T-helper 1 cell treated with Interleukin-12 subunit alpha and Interleukin-12 subunit beta and Interleukin-4 antibody, amounts not matched to agents 30 μg/mL and 1 μg/mL, for 36 hours (primary cell): ENCODE measurements at regions not wholly inside any gene's neighbourhood (a gene's known extent, or its start where the extent isn't known, plus 50 kb on each side); places are given as distances from the start of the nearest gene placed in this dataset.

Source experiments
- H3K27ac Mint-ChIP-seq: one replicate; pipeline ENCODE4 v1.8.0; 2021; ENCODE audit warnings: mild to moderate bottlenecking, mixed read lengths
- H3K27me3 Mint-ChIP-seq: one replicate; pipeline ENCODE4 v1.8.0; 2021; ENCODE audit warnings: low read depth, mixed read lengths
- H3K36me3 Mint-ChIP-seq: one replicate; pipeline ENCODE4 v1.8.0; 2021; ENCODE audit warnings: low read depth, mixed read lengths
- H3K4me1 Mint-ChIP-seq: one replicate; pipeline ENCODE4 v1.8.0; 2021; ENCODE audit warnings: low read depth, mixed read lengths
- H3K4me3 Mint-ChIP-seq: one replicate; pipeline ENCODE4 v1.8.0; 2021; ENCODE audit warnings: mild to moderate bottlenecking, moderate library complexity, mixed read lengths
- H3K9me3 Mint-ChIP-seq: one replicate; pipeline ENCODE4 v1.8.0; 2021; ENCODE audit warnings: mixed read lengths

DNA sequence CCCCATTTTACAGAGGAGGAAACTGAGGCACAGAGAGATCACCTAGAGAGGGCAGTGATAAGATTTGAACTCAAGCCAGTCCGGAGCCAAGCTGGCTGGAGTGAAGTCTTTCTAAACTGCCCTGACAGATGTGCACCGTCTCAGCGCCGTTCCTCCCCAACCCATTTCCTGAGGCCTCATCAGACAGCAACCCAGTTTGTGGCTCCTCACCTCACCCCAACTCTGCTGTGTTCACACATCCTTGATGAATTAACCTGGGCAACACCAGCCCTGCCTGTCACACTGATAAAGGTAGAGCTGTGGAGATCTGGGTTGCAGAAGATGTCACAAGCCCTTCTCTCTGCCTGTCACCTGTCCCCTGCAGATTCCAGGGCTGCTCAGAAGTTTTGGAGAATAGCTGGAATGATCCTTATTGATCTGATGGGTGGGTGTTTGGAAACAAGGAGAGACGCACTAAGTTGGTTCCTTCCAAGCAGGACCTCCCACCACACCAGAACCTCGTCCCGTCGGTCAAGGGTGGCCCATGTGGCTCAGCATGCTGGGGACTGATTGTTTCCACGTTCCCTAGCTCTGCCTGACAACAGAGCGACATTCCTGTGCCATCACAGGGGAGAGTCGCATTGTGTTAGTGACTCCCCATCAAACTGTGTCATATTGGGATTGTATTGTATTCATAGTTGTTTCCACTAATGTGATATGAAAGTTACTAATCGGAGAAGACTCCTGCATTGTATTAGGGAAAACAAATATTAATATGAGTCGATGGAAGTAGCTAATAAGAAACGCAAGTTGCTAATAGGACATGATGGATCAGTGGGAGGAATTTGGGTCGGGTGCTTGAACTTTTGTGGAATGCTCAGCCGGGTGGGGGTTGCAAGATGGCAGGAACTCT is 200.6 kb downstream of the PHETA1 start:
- H3K4me1 Mint-ChIP-seq = no peaks in the 10 kb centered on the region
- H3K36me3 Mint-ChIP-seq = no peaks in the 10 kb centered on the region
- H3K9me3 Mint-ChIP-seq = no peaks in the 10 kb centered on the region
- peaks cover 4% of the 10 kb centered on the region for H3K27me3 Mint-ChIP-seq
- no peak overlapping the region for H3K4me3 Mint-ChIP-seq
- H3K27ac Mint-ChIP-seq = no peak overlapping the region

DNA sequence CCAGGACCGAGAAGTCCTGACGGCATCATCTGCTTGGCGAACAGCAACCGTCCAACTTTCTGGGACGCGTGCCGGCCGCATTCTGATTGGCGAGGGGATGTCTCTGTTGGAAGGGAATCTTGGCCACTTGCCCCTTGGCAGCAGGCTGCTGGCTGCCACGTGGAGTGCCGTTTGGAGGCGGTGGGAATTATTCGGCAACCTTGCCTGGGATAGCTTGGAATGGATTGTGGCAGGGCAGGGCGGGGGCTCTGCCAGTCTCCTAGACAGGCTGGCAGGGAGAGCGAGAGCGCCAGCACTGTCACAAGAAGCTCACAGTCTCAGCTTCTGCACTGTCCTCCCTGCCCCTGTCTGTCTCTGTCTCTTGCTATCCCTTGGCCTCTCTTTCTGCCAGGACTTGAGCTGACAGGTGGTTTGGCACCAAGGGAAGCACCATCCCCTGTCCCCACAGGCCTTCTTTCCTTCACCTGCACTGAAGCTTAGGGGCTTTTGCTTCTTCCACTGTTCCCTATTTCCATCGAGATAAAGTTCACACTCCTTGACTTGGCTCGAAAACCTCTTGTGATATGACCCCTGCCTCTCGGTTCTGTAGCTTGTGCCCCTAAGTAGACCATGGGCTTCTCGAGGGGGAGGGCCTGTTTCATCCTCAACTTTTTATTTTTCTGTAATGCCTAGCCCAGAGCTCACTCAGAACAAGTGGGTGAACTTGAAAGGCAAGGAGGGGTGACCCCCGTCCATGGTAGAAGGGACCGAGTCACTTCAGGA is 201.9 kb downstream of the PHETA1 start:
- Mint-ChIP-seq H3K27ac (no peak overlapping the region), H3K27me3 (peaks cover 4% of the 10 kb centered on the region), H3K36me3 (no peaks in the 10 kb centered on the region)

GRCh38 chr12:111164833-111165525 is 203.9 kb downstream of the PHETA1 start:
- no peak overlapping the region for H3K27ac Mint-ChIP-seq

More for the DNA sequence above, 201.9 kb downstream of the PHETA1 start:
- Mint-ChIP-seq H3K4me1 (no peaks in the 10 kb centered on the region), H3K9me3 (no peaks in the 10 kb centered on the region), H3K4me3 (no peak overlapping the region)

DNA sequence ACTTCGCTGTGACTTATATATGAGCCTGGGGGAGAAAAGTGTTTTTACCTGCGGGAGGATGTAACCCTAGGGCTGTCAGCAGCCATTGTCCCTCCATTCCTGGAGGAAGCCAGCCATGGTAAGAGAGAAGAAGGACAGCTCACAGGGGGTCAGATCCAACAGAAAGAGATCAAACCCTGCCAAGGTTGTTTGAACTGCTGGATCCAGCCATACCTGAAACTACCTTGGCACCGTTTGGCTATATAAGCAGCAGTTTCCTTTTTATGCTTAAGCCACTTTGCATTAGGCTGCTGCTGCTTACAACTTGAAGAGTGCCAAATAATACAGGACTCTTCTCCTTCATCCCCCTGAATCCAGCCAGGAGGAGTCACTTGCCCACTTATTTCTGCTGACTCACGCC is 205.5 kb downstream of the PHETA1 start:
- no peaks in the 10 kb centered on the region for H3K4me1 Mint-ChIP-seq
- no peaks in the 10 kb centered on the region for H3K27me3 Mint-ChIP-seq
- no peaks in the 10 kb centered on the region for H3K9me3 Mint-ChIP-seq
- H3K36me3 Mint-ChIP-seq = no peaks in the 10 kb centered on the region
- H3K4me3 Mint-ChIP-seq = no peak overlapping the region
- H3K27ac Mint-ChIP-seq = no peak overlapping the region

More at GRCh38 chr12:111164833-111165525, 203.9 kb downstream of the PHETA1 start:
- H3K9me3 Mint-ChIP-seq = no peaks in the 10 kb centered on the region
- no peaks in the 10 kb centered on the region for H3K36me3 Mint-ChIP-seq
- no peaks in the 10 kb centered on the region for H3K27me3 Mint-ChIP-seq
- no peak overlapping the region for H3K4me3 Mint-ChIP-seq
- no peaks in the 10 kb centered on the region for H3K4me1 Mint-ChIP-seq

- Mint-ChIP-seq H3K27ac (no peak overlapping the region), H3K9me3 (no peaks in the 10 kb centered on the region), H3K27me3 (no peaks in the 10 kb centered on the region), H3K36me3 (no peaks in the 10 kb centered on the region), H3K4me1 (no peaks in the 10 kb centered on the region), H3K4me3 (no peak overlapping the region)
These were observed 207.0 kb downstream of the PHETA1 start for GRCh38 chr12:111161898-111162297.

DNA sequence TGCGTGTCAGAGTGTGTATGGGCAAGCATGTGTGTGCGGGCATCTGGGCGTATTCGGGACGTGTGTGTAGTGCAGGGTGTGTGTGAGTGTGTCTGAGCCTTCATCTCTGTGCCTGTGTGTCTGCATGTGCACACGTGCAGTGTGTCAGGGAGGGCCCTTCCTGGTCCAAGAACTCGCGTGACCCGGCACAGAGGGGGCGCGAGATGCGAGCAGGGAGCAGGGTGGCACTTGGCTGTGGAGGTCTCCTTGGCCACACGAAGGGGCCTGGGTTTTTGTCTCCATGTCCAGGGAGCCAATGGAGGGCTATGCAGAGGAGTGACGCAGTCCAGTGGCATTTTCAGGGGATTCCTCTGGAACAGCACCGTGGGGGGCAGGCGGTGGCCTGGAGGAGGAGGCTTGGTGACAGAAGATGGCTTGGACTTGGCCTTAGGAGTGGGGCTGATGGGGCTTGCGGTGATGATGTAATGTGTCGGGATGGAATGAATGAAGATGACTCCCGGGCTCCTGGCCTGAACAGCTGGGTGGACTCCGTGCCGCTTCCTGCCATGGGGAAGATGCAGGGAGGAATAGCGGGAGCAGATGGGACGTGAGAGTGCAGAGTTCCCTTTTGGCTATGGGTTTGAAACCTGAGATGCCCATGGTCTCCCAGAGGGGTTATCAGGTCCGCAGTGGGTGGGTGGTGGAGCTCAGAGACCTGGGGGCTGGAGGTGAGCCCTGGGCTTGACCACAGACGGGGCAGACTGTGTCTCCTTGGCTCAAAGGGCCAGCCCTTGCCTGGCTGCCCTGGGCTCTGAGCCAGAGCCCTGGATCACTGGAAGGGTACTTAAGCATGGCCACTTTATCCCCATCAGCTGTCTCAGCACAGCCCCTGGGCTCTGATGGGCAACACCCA is 208.3 kb downstream of the PHETA1 start:
- Mint-ChIP-seq H3K4me1 (no peaks in the 10 kb centered on the region), H3K27me3 (no peaks in the 10 kb centered on the region)

GRCh38 chr12:111158992-111159391 is 209.9 kb downstream of the PHETA1 start:
- no peak overlapping the region for H3K27ac Mint-ChIP-seq
- H3K4me3 Mint-ChIP-seq = no peak overlapping the region
- H3K36me3 Mint-ChIP-seq = no peaks in the 10 kb centered on the region
- no peaks in the 10 kb centered on the region for H3K9me3 Mint-ChIP-seq
- H3K4me1 Mint-ChIP-seq = no peaks in the 10 kb centered on the region
- H3K27me3 Mint-ChIP-seq = no peaks in the 10 kb centered on the region

More for the DNA sequence above, 208.3 kb downstream of the PHETA1 start:
- Mint-ChIP-seq H3K27ac (no peak overlapping the region), H3K4me3 (no peak overlapping the region), H3K9me3 (no peaks in the 10 kb centered on the region), H3K36me3 (no peaks in the 10 kb centered on the region)

GRCh38 chr12:111157486-111157885 is 211.4 kb downstream of the PHETA1 start:
- no peaks in the 10 kb centered on the region for H3K9me3 Mint-ChIP-seq
- no peaks in the 10 kb centered on the region for H3K36me3 Mint-ChIP-seq
- no peak overlapping the region for H3K4me3 Mint-ChIP-seq
- no peaks in the 10 kb centered on the region for H3K27me3 Mint-ChIP-seq
- no peaks in the 10 kb centered on the region for H3K4me1 Mint-ChIP-seq
- H3K27ac Mint-ChIP-seq = no peak overlapping the region

DNA sequence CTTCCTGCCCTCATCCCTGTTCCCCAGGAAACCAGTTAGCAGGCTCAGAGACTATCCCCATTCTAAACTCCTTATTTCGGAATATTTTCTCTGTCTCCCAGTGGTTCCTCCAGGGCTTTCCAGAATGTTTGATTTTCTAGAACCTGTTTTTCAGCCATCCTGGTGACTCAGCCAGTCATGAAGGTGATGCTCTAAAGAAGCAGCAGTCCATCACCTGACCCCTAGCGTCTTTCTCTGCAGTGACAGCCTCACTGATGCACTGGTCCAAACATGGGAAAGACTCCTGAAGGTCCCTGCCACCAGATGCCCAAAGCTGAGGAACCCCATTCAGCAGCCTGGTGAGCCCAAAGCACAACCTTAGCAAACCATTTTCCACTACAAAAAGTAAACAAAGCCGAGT is 212.6 kb downstream of the PHETA1 start:
- Mint-ChIP-seq H3K27me3 (no peaks in the 10 kb centered on the region), H3K27ac (no peak overlapping the region)

DNA sequence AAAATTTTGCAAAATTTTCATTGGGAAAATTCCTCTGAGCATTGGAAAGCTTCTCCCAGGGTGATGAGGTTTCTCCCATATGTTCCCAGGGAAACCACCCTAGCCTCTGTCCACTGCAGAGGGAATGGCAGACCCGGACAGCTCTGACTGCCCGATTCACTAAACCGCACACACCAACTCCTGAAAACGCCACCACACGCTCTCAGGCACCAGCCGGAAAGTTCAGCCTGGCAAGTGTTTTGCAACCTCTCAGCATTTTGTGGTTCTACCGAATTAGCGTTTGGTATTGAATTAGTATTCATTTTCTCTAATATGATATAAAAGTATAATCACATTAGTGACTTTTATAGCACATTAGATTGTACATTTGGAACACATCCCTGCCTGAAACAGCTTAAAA is 213.4 kb downstream of the PHETA1 start:
- Mint-ChIP-seq H3K27ac (no peak overlapping the region), H3K4me3 (no peak overlapping the region), H3K4me1 (no peaks in the 10 kb centered on the region), H3K9me3 (no peaks in the 10 kb centered on the region), H3K27me3 (no peaks in the 10 kb centered on the region), H3K36me3 (no peaks in the 10 kb centered on the region)

More for the DNA sequence above, 212.6 kb downstream of the PHETA1 start:
- Mint-ChIP-seq H3K4me1 (no peaks in the 10 kb centered on the region), H3K36me3 (no peaks in the 10 kb centered on the region), H3K4me3 (no peak overlapping the region), H3K9me3 (no peaks in the 10 kb centered on the region)

DNA sequence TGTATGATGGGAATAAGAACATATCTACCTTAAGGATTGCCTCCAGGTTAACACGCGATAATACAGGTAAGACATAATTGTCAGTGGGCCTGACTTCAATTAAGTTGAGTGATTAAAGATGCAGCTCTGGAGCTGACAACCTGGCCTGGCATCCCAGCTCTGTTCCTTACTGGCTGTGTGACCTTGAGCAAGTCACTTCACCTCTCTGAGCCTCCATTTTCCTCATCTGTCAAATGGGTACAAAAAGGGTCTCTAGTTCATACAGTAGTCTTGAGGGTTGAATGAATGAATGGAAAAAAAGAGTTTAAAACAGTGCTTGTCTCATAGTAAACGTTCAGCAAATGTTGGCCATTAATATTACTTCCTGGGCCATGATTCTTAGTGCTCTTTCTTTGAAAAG is 213.9 kb downstream of the PHETA1 start:
- Mint-ChIP-seq H3K9me3 (no peaks in the 10 kb centered on the region), H3K4me3 (no peak overlapping the region), H3K27me3 (peaks cover 3% of the 10 kb centered on the region), H3K36me3 (no peaks in the 10 kb centered on the region), H3K27ac (no peak overlapping the region), H3K4me1 (no peaks in the 10 kb centered on the region)

- Mint-ChIP-seq H3K9me3 (no peaks in the 10 kb centered on the region), H3K4me3 (no peak overlapping the region), H3K27me3 (peaks cover 3% of the 10 kb centered on the region), H3K27ac (no peak overlapping the region), H3K4me1 (no peaks in the 10 kb centered on the region), H3K36me3 (no peaks in the 10 kb centered on the region)
These were observed 214.6 kb downstream of the PHETA1 start for GRCh38 chr12:111154147-111154834.

- Mint-ChIP-seq H3K27ac (no peak overlapping the region), H3K36me3 (no peaks in the 10 kb centered on the region), H3K9me3 (no peaks in the 10 kb centered on the region), H3K27me3 (peaks cover 3% of the 10 kb centered on the region), H3K4me1 (no peaks in the 10 kb centered on the region), H3K4me3 (no peak overlapping the region)
These were observed 216.3 kb downstream of the PHETA1 start for GRCh38 chr12:111152561-111152960.
